Heart left ventricle (tissue), 13 donors: ENCODE measurements at regions not wholly inside any gene's neighbourhood (a gene's known extent, or its start where the extent isn't known, plus 50 kb on each side); places are given as distances from the start of the nearest gene placed in this dataset.

Source experiments
- POLR2A ChIP-seq, 2 donors: fragments of 450-650 bp; IDR thresholded peaks; one replicate each; pipeline ENCODE4 v1.6.1; 2017; ENCODE audit warnings: antibody characterized with exemption in 2 of 2, mild to moderate bottlenecking in 2 of 2, moderate library complexity in 2 of 2
- TF ChIP-seq, protein P1 (sequence below), 12 donors: fragments of 200-600 bp; sonication (generic) in 4 of 12; IDR thresholded peaks; one replicate each; pipeline versions ENCODE4 v1.5.0 to v1.8.0; 2018 to 2022; ENCODE audit warnings: antibody characterized with exemption in 12 of 12, mild to moderate bottlenecking in 5 of 12
- donor health status: ischemic (EF 13 %, LVEDD 7.1; RV severe dilation, severe dysfunction).
- donor health status: DM: no; HTN: yes; CAD: no.
- donor health status: DM: no; HTN: no; CAD: no.
- donor health status: ischemic (EF 25% LVEDD 6.9; RV normal size, moderate dysfunction).
- donor health status: ischemic (EF 25% LVEDD 5.7; RV mildly dilated, moderate dysfunction).
- donor health status: ischemic (EF 35%, LVEDD 5.7; RV mildly dilated, moderate dysfunction).
- donor health status: nonischemic (EF 11% LVEDD 7.7; RV severe dilation, severe dysfunction).
- donor health status: DM: yes; HTN: yes; CAD: no.
- donor health status: PGD.
- donor health status: ischemic (EF 29% LVEDD 5.4; RV normal size, mild dysfunction).
- donor health status: nonischemic (EF 23%, LVEDD 6.1; RV moderate dilation, normal function).

DNA sequence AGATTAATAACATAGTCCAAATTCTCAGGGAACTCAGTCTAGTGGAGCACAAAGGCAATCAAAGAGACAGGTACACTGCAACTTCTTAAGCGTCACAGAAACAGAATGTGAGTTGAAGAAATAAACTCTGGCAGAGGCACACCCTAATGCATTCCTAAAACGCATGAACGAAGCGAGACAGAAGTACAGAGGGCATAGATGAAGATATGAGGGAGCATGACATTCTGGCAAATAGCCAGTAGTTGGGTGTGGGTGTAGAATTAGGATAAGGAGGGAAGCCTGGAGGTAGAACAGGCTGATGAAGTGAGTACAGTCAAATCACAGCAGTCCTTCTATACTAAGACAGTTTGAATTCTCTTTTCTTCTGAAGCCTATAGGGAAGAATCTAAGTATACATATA, 838.7 kb upstream of the API5 start:
- TF ChIP-seq, protein P1, sequence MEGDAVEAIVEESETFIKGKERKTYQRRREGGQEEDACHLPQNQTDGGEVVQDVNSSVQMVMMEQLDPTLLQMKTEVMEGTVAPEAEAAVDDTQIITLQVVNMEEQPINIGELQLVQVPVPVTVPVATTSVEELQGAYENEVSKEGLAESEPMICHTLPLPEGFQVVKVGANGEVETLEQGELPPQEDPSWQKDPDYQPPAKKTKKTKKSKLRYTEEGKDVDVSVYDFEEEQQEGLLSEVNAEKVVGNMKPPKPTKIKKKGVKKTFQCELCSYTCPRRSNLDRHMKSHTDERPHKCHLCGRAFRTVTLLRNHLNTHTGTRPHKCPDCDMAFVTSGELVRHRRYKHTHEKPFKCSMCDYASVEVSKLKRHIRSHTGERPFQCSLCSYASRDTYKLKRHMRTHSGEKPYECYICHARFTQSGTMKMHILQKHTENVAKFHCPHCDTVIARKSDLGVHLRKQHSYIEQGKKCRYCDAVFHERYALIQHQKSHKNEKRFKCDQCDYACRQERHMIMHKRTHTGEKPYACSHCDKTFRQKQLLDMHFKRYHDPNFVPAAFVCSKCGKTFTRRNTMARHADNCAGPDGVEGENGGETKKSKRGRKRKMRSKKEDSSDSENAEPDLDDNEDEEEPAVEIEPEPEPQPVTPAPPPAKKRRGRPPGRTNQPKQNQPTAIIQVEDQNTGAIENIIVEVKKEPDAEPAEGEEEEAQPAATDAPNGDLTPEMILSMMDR (IDR thresholded peaks at IDR 0.05): no peak
- no peak for TF ChIP-seq POLR2A (IDR thresholded peaks at IDR 0.05)
